ENCODE measurements at regions not wholly inside any gene's neighbourhood (a gene's known extent, or its start where the extent isn't known, plus 50 kb on each side); places are given as distances from the start of the nearest gene placed in this dataset.

GRCh38 chr5:39633057-39633456, 208.3 kb upstream of the DAB2 start:
- H2AFZ ChIP-seq (ENCODE audit: control insufficient read depth, low read length): no peak overlapping the region
- H3K4me3 ChIP-seq (ENCODE audit: control insufficient read depth in 2 of 3, extremely low read depth in 1 of 3, insufficient read depth in 2 of 3, low read depth in 1 of 3, low read length in 3 of 3): no peak overlapping the region
- FAIRE-seq (no peak), DNase-seq (ENCODE audit: low read depth, low spot score) (no peak)
- H3K79me2 ChIP-seq (ENCODE audit: control insufficient read depth, insufficient read depth, low read length): no peaks in the 10 kb centered on the region
- dilution Hi-C loops (cut with MboI; ENCODE audit: extremely low pct_ligation_motif_present, low sequenced_read_pairs): no loop called here
- H3K9ac ChIP-seq (ENCODE audit: control insufficient read depth, extremely low read depth, insufficient read depth, low read length): no peak overlapping the region
- TF ChIP-seq EZH2 (IDR thresholded peaks at IDR 0.05; ENCODE audit: low read length) (no peak), CTCF (optimal IDR thresholded peaks at IDR 0.05 in 1 of 3, IDR thresholded peaks at IDR 0.05 in 1 of 3, conservative IDR thresholded peaks at IDR 0.05 in 1 of 3; ENCODE audit: extremely low read depth in 1 of 3, insufficient read depth in 2 of 3, low read length in 3 of 3) (no peak)
- H3K4me1 ChIP-seq (ENCODE audit: control insufficient read depth, extremely low read depth, insufficient read depth, low read length): no peaks in the 10 kb centered on the region
- H3K9me1 ChIP-seq (ENCODE audit: control insufficient read depth, extremely low read depth, insufficient read depth, low read length): no peaks in the 10 kb centered on the region
- H4K20me1 ChIP-seq (ENCODE audit: control insufficient read depth, extremely low read depth, insufficient read depth, low read length): no peaks in the 10 kb centered on the region
- no peaks in the 10 kb centered on the region for H3K36me3 ChIP-seq (ENCODE audit: control insufficient read depth in 2 of 2, extremely low read depth in 1 of 2, insufficient read depth in 2 of 2, low read length in 2 of 2)
- H3K27me3 ChIP-seq (ENCODE audit: control insufficient read depth, extremely low read depth, insufficient read depth, low read length): no peaks in the 10 kb centered on the region
- no peak overlapping the region for H3K4me2 ChIP-seq (ENCODE audit: control insufficient read depth, extremely low read depth, insufficient read depth, low read depth, low read length)
- no peaks in the 10 kb centered on the region for H3K9me3 ChIP-seq (ENCODE audit: control insufficient read depth, low read depth, low read length)
- no peak overlapping the region for H3K27ac ChIP-seq (ENCODE audit: control insufficient read depth, insufficient read depth, low read length)

DNA sequence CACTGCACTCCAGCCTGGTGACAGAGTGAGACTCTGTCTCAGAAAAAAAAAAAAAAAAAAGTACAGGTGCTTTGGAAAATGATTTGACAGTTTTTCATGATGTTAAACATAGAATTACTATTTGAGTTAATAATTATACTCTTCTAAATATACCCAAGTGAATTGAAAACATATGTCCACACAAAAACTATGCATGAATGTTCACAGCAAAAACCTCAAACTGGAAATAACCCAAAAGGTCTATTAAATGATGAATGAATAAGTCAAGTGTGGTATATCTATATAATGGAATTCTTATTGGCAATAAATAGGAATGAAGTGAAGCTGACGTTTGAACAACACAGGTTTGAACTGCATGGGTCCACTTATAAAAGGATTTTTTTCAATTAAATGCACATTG, 207.2 kb upstream of the DAB2 start:
- no peaks in the 10 kb centered on the region for H3K79me2 ChIP-seq (ENCODE audit: control insufficient read depth, insufficient read depth, low read length)
- dilution Hi-C loops (cut with MboI; ENCODE audit: extremely low pct_ligation_motif_present, low sequenced_read_pairs): no loop called here
- H2AFZ ChIP-seq (ENCODE audit: control insufficient read depth, low read length): no peak overlapping the region
- no peaks in the 10 kb centered on the region for H3K4me1 ChIP-seq (ENCODE audit: control insufficient read depth, extremely low read depth, insufficient read depth, low read length)
- no peak overlapping the region for H3K4me2 ChIP-seq (ENCODE audit: control insufficient read depth, extremely low read depth, insufficient read depth, low read depth, low read length)
- TF ChIP-seq CTCF (optimal IDR thresholded peaks at IDR 0.05 in 1 of 3, IDR thresholded peaks at IDR 0.05 in 1 of 3, conservative IDR thresholded peaks at IDR 0.05 in 1 of 3; ENCODE audit: extremely low read depth in 1 of 3, insufficient read depth in 2 of 3, low read length in 3 of 3) (no peak), EZH2 (IDR thresholded peaks at IDR 0.05; ENCODE audit: low read length) (no peak)
- no peak overlapping the region for H3K27ac ChIP-seq (ENCODE audit: control insufficient read depth, insufficient read depth, low read length)
- no peak overlapping the region for H3K4me3 ChIP-seq (ENCODE audit: control insufficient read depth in 2 of 3, extremely low read depth in 1 of 3, insufficient read depth in 2 of 3, low read depth in 1 of 3, low read length in 3 of 3)
- H3K27me3 ChIP-seq (ENCODE audit: control insufficient read depth, extremely low read depth, insufficient read depth, low read length): no peaks in the 10 kb centered on the region
- H3K9me3 ChIP-seq (ENCODE audit: control insufficient read depth, low read depth, low read length): no peaks in the 10 kb centered on the region
- no peaks in the 10 kb centered on the region for H3K36me3 ChIP-seq (ENCODE audit: control insufficient read depth in 2 of 2, extremely low read depth in 1 of 2, insufficient read depth in 2 of 2, low read length in 2 of 2)
- FAIRE-seq (no peak), DNase-seq (ENCODE audit: low read depth, low spot score) (no peak)
- no peaks in the 10 kb centered on the region for H3K9me1 ChIP-seq (ENCODE audit: control insufficient read depth, extremely low read depth, insufficient read depth, low read length)
- H4K20me1 ChIP-seq (ENCODE audit: control insufficient read depth, extremely low read depth, insufficient read depth, low read length): no peaks in the 10 kb centered on the region
- H3K9ac ChIP-seq (ENCODE audit: control insufficient read depth, extremely low read depth, insufficient read depth, low read length): no peak overlapping the region
